GM21381 (cell line): ENCODE measurements at regions not wholly inside any gene's neighbourhood (a gene's known extent, or its start where the extent isn't known, plus 50 kb on each side); places are given as distances from the start of the nearest gene placed in this dataset.
"Not testable (repeated sequence)": the region's sequence is repeated elsewhere in the genome, so short reads cannot be mapped to it uniquely, and the experiment has no call there.

ENCODE experiments used
- ATAC-seq: cut with Tn5 transposase; IDR thresholded peaks from one replicate; pipeline ENCODE4 v1.9.1; 2021; ENCODE audit warnings: mild to moderate bottlenecking, moderate library complexity; ENCODE audit not compliant: unreplicated experiment

DNA sequence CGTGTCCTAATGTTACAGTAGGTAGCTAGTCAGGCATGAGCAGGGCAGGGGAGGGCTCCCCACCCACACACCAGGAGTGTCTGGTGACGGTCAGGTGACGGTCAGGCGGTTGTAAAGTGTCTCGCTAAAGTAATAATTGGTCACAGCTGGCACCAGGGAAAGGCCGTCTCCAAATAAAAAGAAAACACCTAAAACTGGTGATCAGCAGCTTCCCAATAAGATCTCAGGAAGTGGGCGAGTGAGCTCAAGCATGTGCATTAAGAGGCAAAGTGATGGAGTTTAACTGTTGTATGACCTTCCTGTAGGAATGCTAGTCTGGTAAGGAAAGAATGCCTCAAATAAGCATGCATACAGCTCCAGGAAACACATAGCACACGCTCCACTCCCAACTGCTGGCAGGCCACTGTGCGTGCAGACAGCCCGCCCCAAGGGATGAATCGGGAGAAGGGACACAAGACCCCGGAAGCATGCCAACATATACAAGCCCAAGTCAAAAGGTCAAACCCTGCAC is 177.1 kb downstream of the RNF144A start:
- ATAC-seq, result no peak

DNA sequence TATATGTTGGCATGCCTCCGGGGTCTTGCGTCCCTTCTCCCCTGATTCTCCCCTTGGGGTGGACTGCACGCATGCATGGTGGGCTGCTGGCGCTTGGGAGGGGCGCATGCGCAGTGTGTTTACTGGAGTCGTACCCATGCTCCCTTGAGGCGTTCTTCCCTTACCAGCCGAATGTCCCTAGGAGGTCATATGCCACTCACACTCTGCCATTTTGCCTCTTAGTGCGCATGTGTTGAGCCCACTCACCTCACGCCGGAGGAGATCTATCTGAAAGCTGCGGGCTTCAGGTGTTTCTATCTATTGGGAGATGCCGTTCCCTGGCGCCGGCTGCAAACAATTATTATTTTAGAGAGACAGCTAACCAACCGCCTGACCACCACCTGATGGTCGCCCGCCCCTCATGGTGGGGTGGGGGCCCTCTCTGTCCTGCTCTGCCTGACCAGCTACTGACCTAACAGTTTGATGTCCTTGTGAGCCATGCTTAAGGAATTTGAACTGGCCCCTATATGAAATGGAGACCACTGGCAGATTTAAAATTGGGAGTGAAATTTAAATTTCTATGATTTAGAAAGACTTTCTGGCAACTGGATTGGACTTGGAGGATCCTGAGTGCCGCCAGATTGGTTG is 179.6 kb downstream of the RNF144A start:
- ATAC-seq, result no peak

DNA sequence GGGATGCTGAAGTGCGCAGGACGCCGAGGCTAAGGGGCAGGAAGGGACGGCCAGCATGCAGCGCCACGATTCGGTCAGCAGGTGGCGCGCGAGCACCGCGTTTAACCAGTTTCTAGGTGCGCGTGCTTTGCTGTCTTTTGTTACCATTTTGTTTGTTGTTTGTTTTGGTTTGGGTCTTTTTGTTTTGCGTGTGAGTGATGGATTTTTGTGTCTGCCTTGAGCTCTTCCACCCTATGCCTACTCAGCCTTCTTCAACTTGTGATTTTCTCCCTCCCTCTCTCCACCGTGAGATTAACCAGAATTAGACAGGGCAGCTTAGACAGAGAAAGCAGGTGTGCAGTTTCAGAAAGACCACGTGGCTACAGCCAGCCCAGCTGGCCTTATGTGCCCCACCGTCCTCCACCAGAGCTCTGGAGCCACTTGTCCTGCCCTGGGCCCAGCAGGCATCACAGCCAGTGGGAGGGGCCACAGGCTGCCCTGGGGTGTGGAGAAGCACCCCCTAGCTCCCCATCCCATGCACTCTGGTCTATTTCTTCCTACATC is 180.2 kb downstream of the RNF144A start:
- peak; percentile 89 for ATAC-seq

DNA sequence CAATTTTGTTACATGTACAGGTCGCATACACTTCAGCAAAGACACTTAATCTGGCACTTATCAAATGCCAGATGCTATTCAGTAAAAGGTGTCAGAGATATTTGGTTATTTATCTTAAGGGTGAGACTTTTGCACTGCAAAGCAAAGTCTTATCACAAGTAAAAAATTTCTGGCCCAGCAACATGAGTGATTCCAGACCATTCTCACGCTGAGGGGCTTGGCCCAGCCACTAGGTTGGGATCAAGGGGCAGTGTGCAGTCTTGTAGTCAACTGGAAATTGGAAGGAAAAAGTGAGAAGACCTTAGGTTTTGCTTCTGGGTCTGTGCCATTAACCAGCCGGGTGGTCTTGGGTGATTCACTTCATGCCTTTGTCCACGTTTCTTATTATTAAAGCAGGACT is 181.6 kb downstream of the RNF144A start:
- ATAC-seq, result no peak

DNA sequence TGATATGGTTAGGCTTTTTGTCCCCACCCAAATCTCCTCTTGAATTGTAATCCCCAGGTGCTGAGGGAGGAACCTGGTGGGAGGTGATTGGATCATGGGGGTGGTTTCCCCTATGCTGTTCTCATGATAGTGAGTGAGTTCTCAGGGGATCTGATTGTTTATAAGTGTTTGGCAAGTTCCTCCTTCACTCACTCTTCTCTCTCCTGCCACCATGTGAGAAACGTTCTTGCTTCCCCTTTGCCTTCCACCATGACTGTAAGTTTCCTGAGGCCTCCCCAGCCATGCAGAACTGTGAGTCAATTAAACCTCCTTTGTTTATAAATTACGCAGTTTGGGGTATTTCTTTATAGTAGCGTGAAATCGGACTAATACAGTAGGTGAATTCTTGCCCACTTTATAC is 182.5 kb downstream of the RNF144A start:
- ATAC-seq, result not testable (repeated sequence)

DNA sequence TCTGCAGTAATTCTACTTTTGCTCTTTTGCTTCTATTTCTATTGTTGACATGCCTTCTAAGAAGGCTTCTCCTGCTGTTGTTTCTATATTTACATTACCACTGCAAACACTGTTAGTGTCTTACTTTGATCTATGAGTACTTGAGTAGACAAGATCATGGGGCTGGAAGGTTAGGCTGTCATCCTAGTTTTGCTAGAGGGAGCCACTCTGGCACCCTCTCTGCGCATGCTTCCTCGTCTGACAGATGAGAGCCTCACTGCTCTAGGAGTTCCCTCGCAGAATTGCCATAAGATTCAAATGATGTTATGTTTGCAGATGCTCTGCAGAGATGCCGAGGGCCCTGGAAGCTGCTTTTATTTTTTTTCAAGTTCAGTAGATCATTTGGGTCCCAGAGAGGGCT is 185.6 kb downstream of the RNF144A start:
- ATAC-seq, result no peak

DNA sequence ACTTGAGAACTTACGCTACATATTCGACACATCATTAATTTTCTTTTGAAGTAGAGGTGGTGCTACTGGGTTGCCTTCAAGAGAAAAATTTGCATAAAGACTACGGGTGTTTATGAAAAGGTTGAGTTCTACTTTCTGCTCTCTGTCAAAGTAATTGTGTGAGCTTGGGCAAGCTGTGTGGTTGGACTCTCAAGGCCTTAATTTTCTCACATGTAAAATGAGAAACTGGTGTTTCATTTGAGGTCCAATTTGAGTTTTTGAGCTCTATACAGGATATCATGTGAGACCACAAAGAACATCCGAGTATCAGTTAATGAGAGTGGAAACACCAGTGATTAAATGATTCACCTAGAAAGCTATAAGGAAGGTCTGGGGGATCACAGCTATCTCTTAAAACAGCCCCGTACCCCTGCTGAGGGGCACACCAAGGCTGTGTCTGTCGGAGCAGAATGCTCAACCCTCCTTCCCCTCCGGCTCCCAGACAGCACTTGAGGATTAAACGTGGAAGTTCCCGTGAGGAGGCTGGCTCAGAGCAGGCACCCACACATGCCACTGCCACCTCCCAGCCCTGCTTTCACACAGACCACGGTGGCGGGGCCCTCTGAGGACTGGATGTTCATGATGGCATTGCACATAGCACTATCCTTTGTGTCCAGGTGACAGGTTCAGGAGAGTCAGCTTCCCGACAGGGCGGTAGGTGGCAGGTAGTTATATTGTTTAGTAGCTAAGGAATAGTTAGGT is 191.8 kb downstream of the RNF144A start:
- ATAC-seq, result no peak

DNA sequence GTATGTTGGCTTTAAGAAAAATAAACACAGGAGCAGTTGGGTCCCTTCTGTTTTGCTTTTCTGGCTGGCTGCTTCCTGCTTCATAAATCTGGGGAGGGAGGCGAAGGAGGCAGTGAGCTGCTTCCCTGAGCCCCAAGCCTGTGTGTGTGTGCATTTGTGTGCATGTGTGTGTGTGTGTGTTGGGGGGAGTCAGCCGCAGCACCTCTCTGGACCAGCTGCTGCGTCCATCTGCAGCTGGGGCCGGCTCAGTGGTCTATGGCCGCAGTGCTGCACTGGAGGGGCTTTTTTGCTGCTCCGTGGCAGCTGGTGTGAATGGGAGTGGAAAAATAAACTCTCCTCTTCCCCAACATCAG is 192.3 kb downstream of the RNF144A start:
- no peak for ATAC-seq

DNA sequence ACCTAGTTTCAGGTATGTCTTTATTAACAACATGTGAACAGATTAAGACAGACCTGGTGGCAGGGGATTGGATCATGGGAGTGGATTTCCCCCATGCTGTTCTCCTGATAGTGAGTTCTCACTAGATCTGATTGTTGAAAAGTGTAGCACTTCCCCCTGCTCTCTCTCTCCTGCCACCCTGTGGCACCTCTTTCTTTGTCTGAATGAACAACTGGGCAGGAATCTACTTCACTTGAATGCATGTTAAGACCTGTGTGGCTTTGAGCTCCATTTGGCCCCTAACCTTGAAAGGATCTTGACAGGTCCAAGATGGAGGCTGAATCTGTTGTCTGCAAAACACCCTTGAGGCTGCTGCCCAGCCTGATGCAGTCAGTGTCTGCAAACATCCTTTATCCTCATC is 194.4 kb downstream of the RNF144A start:
- no peak for ATAC-seq

DNA sequence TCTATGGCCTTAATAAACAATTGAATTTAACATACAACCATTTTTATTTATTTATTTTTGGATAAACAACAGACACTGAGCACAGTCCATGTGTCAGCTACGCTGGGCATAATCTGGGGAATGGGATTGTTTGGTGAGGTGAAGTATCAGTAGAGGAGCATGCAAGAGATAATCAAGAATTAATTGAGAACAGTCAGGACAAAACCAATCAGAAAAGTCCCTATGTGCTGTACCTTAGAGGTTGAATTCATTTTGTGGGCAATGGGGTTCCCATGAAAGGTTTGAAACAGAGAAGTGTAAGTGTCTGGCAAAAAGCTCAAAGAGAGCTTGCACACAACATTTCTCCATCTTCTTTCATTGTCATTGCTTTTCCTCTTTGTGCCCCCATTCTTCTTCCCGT is 198.2 kb downstream of the RNF144A start:
- no peak for ATAC-seq

DNA sequence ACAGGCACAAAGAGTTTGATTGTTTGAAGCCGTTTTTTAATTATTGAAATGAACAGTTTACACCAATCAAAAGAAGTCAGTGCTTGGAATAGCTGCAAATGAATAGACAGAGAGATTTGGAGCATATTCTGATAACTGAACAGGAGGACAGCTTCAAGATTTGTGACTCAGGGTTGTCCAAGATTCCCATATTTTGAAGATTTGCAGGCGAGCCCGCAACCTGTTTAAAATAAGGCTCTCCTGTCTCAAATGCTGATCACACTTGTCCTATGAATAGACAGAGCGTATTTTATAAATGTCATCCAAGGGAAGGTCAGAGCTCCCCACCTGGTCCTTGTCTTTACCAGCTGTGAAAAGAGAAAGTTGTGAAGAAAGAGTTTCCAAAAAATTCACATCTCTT is 198.7 kb downstream of the RNF144A start:
- ATAC-seq, result no peak

DNA sequence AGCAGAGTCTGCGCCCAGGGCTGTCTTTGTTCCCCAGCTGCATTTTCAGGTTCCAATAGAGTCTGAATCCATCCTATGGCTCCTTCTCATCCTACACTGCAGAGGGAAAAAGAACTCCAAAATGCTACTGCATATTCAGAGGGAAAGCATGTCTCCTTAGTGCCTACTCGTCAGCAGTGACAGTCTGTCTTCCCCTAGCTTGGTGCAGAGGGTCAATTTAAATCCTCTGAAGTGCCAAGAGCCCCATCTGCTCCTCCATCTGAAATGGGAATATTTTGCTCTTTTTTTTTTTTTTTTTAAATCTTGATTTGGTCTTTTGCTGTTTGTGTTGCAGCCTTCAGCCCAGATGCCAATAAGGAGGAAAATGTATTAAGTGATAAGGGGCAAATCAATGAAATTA is 199.3 kb downstream of the RNF144A start:
- no peak for ATAC-seq

DNA sequence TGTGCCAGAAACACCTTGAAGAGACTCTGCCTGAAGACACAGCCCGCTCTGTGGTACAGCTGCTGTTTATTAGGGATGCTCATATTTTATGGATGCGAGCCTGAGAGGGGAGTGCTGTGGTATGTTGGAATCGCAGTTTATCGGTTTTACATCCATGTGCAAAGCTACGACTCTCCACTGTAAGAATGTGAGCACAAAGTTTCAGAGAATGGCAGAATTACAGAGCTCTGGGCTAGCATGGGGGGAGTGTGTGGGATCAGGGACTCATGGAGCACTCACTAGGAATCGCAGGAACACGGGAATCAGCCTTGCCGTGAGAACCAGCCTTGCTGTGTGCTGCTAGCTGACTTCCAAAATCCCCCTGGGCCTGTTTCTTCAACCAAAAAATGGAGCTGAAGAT is 199.9 kb downstream of the RNF144A start:
- no peak for ATAC-seq

DNA sequence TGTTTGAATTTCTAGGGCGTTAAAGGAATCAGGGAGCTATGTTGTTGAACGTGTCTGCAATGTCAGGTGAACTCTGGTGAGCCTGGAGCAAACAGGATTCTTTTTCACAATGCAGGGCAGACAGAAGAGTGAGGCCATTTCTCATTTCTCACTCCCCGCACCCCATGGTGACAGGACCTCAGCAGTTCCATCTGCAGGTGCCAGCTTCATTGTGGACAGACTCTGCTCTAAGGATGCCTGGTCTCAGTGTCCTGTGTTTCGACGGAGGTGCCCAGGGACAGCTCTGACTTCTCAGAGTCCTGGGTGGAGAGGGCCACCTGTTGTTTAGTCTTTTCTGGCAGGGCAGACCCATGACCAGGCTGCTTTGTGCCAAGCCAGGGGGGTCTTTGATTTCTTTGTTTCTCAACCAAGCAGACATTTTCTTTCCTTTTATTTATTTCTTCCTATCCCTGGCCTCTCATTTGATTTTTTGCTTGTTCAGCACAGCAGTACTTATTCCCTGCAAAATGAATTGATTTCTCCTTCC is 201.5 kb downstream of the RNF144A start:
- ATAC-seq, result no peak

DNA sequence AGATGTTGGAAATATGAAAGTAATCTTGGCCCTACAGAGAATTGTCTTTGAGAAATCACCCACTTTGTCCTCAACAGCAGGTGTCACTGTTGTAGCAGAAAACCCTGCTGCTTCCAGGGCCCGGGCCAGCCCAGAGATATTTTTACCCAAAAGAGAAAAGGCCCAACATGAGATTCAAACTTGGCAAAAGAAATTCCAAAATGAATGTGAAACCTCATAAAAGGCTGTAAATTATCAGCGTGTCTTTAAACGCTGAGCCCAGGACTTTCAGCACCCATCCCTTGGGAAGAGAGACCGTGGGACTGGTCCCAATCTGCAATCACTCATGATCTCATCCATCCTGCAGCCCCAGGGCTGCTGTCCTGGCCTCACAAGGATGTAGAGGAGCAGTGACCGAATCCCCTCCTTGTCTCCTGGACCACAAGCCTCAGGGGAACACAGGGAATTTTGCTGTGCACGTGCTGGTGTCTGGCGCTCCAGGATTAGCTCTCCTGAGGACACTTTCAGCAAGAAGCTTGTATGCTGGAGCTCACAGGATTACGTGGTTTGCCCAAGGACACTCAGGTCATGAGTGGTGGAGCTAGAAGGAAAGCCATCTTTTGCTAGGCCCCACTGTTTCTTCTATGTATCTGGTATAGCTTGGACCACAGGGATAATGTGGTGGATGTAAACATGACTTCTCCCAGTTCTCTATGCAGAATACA is 202.1 kb downstream of the RNF144A start:
- no peak for ATAC-seq

DNA sequence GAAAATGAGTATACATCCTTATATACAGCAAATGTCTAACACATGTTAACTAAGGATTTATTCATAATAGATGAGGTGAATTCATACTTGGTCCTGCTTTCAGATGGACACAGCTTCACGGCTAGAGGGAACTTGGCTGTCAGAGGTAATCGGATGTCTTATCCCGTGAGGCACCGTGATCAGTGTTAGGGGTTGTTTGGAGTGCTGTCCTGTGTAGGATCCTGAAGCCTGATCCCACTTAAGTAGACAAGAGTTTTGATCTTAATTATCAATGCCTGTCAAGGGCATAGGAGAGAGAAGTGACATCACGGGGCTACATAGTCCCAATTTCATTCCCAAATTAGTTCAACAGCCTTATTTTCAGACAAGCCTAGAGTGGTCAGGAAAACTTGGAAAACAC is 204.6 kb downstream of the RNF144A start:
- ATAC-seq, result no peak

DNA sequence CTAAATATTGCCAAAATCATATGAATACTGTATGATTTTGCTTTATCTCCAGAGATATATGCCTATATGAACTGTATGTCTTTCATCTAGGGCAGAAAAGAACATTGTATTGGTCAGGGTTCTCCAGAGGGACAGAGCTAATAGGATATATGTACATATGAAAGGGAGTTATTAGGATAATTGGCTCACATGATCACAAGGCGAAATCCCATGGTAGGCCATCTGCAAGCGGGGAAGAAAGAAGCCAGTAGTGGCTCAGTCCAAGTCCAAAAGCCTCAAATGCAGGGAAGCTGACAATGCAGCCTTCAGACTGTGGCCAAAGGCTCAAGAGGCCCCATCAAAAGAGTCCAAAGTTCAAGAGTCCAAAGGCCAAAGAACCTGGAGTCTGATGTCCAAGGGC is 209.9 kb downstream of the RNF144A start:
- no peak for ATAC-seq

DNA sequence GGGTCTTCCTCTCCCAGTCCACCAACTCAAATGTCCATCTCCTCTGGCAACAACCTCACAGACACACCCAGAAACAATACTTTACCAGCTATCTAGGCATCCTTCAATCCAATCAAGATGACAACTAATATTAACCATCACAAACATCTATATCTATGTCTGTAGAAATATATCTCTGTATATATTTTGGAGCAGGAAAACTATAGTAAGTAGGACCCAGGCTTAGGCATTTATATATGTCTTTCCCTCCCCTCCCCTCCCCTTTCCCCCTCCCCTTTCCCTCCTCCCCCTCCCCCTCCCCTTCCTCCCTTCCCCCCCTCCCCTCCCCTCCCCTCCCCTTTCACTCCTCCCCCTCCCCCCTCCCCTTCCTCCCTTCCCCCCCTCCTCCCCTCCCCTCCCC is 210.5 kb downstream of the RNF144A start:
- no peak for ATAC-seq

DNA sequence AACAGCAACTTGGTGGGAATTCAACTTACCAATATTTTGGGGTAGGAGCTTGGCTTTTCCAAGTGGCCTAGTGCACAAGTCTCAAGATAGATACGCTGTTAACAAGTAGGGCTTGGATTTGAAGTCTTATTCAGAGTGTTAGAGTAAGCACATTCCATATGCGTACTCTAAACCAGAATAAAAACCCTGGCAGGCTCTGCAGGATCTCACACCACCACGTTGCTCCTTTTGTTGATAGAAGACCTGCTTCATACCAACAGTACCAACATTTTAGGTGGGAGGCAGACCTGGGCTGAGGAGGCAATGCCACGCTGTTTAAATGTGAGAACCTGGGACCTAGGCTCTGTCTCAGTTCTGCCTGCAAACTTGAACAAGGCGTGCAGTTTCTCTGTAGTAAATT is 214.0 kb downstream of the RNF144A start:
- ATAC-seq, result no peak

DNA sequence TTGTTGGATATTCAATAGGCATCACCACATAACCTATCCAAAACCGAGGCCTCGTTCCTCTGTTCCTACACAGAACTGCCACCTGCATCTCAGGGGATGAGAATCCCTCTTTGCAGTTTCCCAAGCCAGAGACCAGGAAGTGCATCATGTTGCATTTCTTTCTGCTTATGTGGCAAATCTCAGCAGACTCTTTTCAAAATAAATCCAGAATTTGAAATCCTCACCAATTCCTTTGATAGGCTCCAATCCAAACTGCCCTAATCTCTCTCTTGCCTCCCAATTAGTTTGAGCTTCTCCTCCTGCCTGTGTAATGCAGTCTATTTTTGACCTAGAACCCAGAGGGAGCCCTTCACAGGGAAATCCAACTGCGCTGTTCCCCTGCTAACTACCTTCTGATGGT is 215.5 kb downstream of the RNF144A start:
- no peak for ATAC-seq

DNA sequence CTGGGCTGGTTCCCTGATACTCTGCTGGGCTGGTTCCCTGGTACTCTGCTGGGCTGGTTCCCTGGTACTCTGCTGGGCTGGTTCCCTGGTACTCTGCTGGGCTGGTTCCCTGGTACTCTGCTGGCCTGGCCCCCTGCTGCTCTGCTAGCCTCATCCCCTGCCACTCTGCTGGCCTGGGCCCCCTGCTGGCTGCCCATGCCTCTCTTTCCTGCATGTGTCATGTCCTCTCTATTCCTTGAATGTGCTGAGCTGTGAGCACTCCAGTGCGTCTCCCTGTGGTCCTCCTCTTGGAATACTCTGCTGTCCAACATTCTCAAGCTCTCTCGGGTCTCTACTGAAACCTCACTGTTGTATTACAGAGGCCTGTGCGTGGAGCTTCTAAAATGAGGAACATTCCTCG is 216.3 kb downstream of the RNF144A start:
- ATAC-seq, result no peak

DNA sequence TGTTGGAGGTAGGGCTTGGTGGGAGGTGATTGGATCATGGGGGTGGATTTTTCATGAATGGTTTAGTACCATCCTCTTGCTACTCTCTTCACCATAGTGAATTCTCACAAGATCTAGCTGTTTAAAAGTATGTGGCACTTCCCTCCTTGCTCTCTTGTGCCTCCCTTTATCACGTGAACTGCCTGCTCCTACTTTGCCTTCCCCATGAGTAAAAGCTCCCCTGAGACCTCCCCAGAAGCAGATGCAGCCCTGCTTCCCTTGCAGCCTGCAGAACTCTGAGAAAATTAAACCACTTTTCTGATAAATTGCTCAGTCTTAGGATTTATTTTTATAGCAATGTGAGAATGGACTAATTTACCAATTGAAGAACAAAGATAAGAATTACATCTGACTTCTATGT is 223.1 kb downstream of the RNF144A start:
- no peak for ATAC-seq
